ENCODE measurements at regions not wholly inside any gene's neighbourhood (a gene's known extent, or its start where the extent isn't known, plus 50 kb on each side); places are given as distances from the start of the nearest gene placed in this dataset.

DNA sequence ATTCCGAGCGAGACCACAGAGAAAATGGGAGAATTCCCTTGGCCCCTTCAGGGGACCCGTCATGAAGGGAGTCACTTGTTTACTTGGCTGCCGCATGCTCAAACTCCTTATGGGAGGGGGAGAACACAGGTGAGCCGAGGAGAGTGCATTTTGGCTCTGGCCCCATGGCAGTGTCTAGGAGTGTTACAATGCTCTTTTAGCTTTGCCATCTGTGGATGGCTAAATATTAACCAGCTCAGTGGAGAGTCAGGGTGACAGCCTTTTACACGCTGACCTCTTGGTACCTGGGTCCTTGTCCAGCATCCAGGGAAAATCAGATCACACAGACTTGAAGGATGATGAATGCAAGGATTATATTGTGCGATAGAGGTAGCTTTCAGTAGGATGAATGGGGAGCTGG, 146.4 kb upstream of the ATXN7L3B start:
- POLR2A ChIA-PET: no interaction called here
- no peak for TF ChIP-seq CTCF (IDR thresholded peaks at IDR 0.05; ENCODE audit: unreplicated experiment)
- no peaks in the 10 kb centered on the region for H3K36me3 Mint-ChIP-seq (ENCODE audit: insufficient read depth, unreplicated experiment)
- no peak overlapping the region for H3K27ac Mint-ChIP-seq (ENCODE audit: low read depth, unreplicated experiment)
- no peaks in the 10 kb centered on the region for H3K27me3 Mint-ChIP-seq (ENCODE audit: insufficient read depth, unreplicated experiment)
- DNase-seq (ENCODE audit: unreplicated experiment): no peak
- H3K4me3 Mint-ChIP-seq (ENCODE audit: unreplicated experiment): no peak overlapping the region
- intact Hi-C loops (cut with micrococcal nuclease): no loop called here
- BruUV-seq (replicated peaks): no TSS peak
- no peaks in the 10 kb centered on the region for H3K9me3 Mint-ChIP-seq (ENCODE audit: unreplicated experiment)
- no peaks in the 10 kb centered on the region for H3K4me1 Mint-ChIP-seq (ENCODE audit: insufficient read depth, unreplicated experiment)
- CTCF ChIA-PET: interaction anchor here (1.7 kb wide), 1 partner anchor 25 kb away, joined by 4 read pairs; no protein-coding TSS in a partner anchor

- POLR2A ChIA-PET: no interaction called here
These were observed 144.4 kb upstream of the ATXN7L3B start for GRCh38 chr12:74393272-74393671.

GRCh38 chr12:74394647-74395046, 143.0 kb upstream of the ATXN7L3B start:
- no peak for TF ChIP-seq CTCF (IDR thresholded peaks at IDR 0.05; ENCODE audit: unreplicated experiment)
- Mint-ChIP-seq H3K4me1 (ENCODE audit: insufficient read depth, unreplicated experiment) (no peaks in the 10 kb centered on the region), H3K27ac (ENCODE audit: low read depth, unreplicated experiment) (no peak overlapping the region), H3K27me3 (ENCODE audit: insufficient read depth, unreplicated experiment) (no peaks in the 10 kb centered on the region), H3K4me3 (ENCODE audit: unreplicated experiment) (no peak overlapping the region), H3K9me3 (ENCODE audit: unreplicated experiment) (no peaks in the 10 kb centered on the region), H3K36me3 (ENCODE audit: insufficient read depth, unreplicated experiment) (no peaks in the 10 kb centered on the region)
- BruUV-seq (replicated peaks): no TSS peak
- intact Hi-C loops (cut with micrococcal nuclease): no loop called here
- ChIA-PET CTCF (no interaction called here), POLR2A (no interaction called here)
- no peak for DNase-seq (ENCODE audit: unreplicated experiment)

More at GRCh38 chr12:74393272-74393671, 144.4 kb upstream of the ATXN7L3B start:
- no peak for TF ChIP-seq CTCF (IDR thresholded peaks at IDR 0.05; ENCODE audit: unreplicated experiment)
- Mint-ChIP-seq H3K36me3 (ENCODE audit: insufficient read depth, unreplicated experiment) (no peaks in the 10 kb centered on the region), H3K27ac (ENCODE audit: low read depth, unreplicated experiment) (no peak overlapping the region), H3K4me1 (ENCODE audit: insufficient read depth, unreplicated experiment) (no peaks in the 10 kb centered on the region), H3K4me3 (ENCODE audit: unreplicated experiment) (no peak overlapping the region), H3K27me3 (ENCODE audit: insufficient read depth, unreplicated experiment) (no peaks in the 10 kb centered on the region), H3K9me3 (ENCODE audit: unreplicated experiment) (no peaks in the 10 kb centered on the region)
- no TSS peak for BruUV-seq (replicated peaks)
- CTCF ChIA-PET: no interaction called here
- peak; percentile 21 for DNase-seq (ENCODE audit: unreplicated experiment)
- intact Hi-C loops (cut with micrococcal nuclease): no loop called here

DNA sequence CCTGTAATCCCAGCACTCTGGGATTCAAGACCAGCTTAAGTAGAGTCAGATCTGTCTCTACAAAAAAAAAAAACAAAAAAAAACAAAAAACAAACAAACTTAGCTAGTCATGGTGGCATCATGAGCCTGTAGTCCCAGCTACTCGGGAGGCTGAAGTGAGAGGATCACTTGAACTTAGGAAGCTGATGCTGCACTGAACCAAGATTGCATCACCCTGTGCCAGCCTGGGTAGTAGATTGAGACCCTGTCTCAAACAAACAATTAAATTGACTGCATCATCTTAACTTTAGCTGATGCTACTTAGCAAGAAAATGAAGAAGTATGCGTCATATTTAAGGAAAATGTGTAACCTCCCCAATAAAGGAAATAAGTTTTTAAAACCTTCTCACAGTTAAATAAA, 136.6 kb upstream of the ATXN7L3B start:
- Mint-ChIP-seq H3K27me3 (ENCODE audit: insufficient read depth, unreplicated experiment) (no peaks in the 10 kb centered on the region), H3K4me3 (ENCODE audit: unreplicated experiment) (no peak overlapping the region), H3K9me3 (ENCODE audit: unreplicated experiment) (no peaks in the 10 kb centered on the region), H3K4me1 (ENCODE audit: insufficient read depth, unreplicated experiment) (no peaks in the 10 kb centered on the region), H3K27ac (ENCODE audit: low read depth, unreplicated experiment) (no peak overlapping the region), H3K36me3 (ENCODE audit: insufficient read depth, unreplicated experiment) (no peaks in the 10 kb centered on the region)
- TF ChIP-seq CTCF (IDR thresholded peaks at IDR 0.05; ENCODE audit: unreplicated experiment): no peak
- CTCF ChIA-PET: interaction anchor here (0.6 to 1.7 kb wide), 4 partner anchors 11 to 1947 kb away, joined by 3 to 10 read pairs (median 4); no protein-coding TSS in a partner anchor
- no TSS peak for BruUV-seq (replicated peaks)
- intact Hi-C loops (cut with micrococcal nuclease): no loop called here
- POLR2A ChIA-PET: no interaction called here
- DNase-seq (ENCODE audit: unreplicated experiment): no peak
